K562 (cell line): ENCODE measurements at regions not wholly inside any gene's neighbourhood (a gene's known extent, or its start where the extent isn't known, plus 50 kb on each side); places are given as distances from the start of the nearest gene placed in this dataset.

Experiments
- ATAC-seq: fragments of 200-7000 bp; cut with Tn5 transposase; 3 replicates; pipeline ENCODE4 v1.9.1; 2020; ENCODE audit warnings: moderate library complexity
- BruUV-seq: library from RNA; stranded (reverse); fragments of 400-500 nt; replicated peaks from 2 replicates; lab custom pipeline; 2021; lab: Mats Ljungman, UMichigan
- CTCF ChIA-PET: fragments of 300-600 bp; formaldehyde crosslinking; extraction: SDS; loops from one replicate; lab custom pipeline; 2021; ENCODE audit warnings: low intra/inter-chr PET ratio; lab: Yijun Ruan, JAX
- POLR2A ChIA-PET: fragments of 300-600, 350-650 bp; sonication (Branson Sonifier 250); formaldehyde crosslinking; extraction: SDS; loops from one replicate; lab custom pipeline; 2021; ENCODE audit warnings: antibody characterized with exemption, inconsistent platforms; lab: Yijun Ruan, JAX
- DNase-seq, 4 experiments: peaks; one replicate each; pipeline versions ENCODE4 v3.0.0 to v3.0.0-alpha.2; 2011 to 2018; ENCODE audit warnings: low spot score in 3 of 4, mixed read lengths in 3 of 4; ENCODE audit errors: extremely low read depth in 1 of 4
- FAIRE-seq: peaks from 2 replicates; lab custom pipeline; 2011; peaks lifted over from hg19 to GRCh38; lab: Jason Lieb, UNC
- H2AFZ ChIP-seq: 2 replicates; pipeline ENCODE4 v1.6.0; 2011; ENCODE audit warnings: low read depth, low read length, control low read depth, inconsistent platforms
- H3K27ac ChIP-seq: fragments of 200-600 bp; 3 replicates; pipeline ENCODE4 v1.8.0; 2011; ENCODE audit warnings: low read depth, mild to moderate bottlenecking, control low read depth, inconsistent platforms, low read length, moderate library complexity, mixed read lengths; ENCODE audit errors: extremely low read depth
- H3K27me3 ChIP-seq, 2 experiments: fragments of 300-600 bp in 1 of 2; 2 replicates in 1 of 2; 3 replicates in 1 of 2; pipeline versions ENCODE4 v1.6.0 to v1.8.0; 2011; ENCODE audit warnings: inconsistent platforms in 2 of 2, low read length in 2 of 2, mild to moderate bottlenecking in 1 of 2, mixed read lengths in 1 of 2, moderate library complexity in 1 of 2; ENCODE audit not compliant: control insufficient read depth in 2 of 2, insufficient read depth in 2 of 2
- H3K36me3 ChIP-seq: fragments of 300-600 bp; 3 replicates; pipeline ENCODE4 v1.8.0; 2011; ENCODE audit warnings: mild to moderate bottlenecking, low read length, inconsistent platforms; ENCODE audit not compliant: control insufficient read depth, insufficient read depth
- H3K4me1 ChIP-seq, 2 experiments: fragments of 200-600 bp in 1 of 2; replicated peaks in 1 of 2; 2 replicates in 1 of 2; 3 replicates in 1 of 2; pipeline versions ENCODE4 v1.5.1 to v1.8.0; 2011; ENCODE audit warnings: inconsistent platforms in 2 of 2, low read length in 2 of 2, mild to moderate bottlenecking in 1 of 2, mixed read lengths in 1 of 2, moderate library complexity in 1 of 2; ENCODE audit not compliant: control insufficient read depth in 2 of 2, insufficient read depth in 2 of 2
- H3K4me2 ChIP-seq: 2 replicates; pipeline ENCODE4 v1.6.1; 2011; ENCODE audit warnings: low read length, control low read depth, inconsistent platforms, mixed read lengths; ENCODE audit not compliant: insufficient read depth
- H3K4me3 ChIP-seq: fragments of 200-600 bp; sonication (generic), shearing (Covaris generic); 2 replicates; pipeline ENCODE4 v1.5.1; 2016; ENCODE audit warnings: control low read depth, inconsistent platforms
- H3K79me2 ChIP-seq: fragments of 200-600 bp; 3 replicates; pipeline ENCODE4 v1.8.0; 2011; ENCODE audit warnings: low read length, inconsistent platforms; ENCODE audit not compliant: control insufficient read depth, insufficient read depth
- H3K9ac ChIP-seq, 2 experiments: 2 replicates each; pipeline versions ENCODE4 v1.6.0 to v1.6.1; 2011; ENCODE audit warnings: low read depth in 2 of 2, low read length in 2 of 2, control low read depth in 1 of 2, inconsistent platforms in 1 of 2, mild to moderate bottlenecking in 1 of 2, mixed read lengths in 1 of 2; ENCODE audit not compliant: insufficient read depth in 1 of 2
- H3K9me1 ChIP-seq: one replicate; pipeline ENCODE4 v1.6.0; 2011; ENCODE audit warnings: inconsistent platforms, mild to moderate bottlenecking, low read length, moderate library complexity; ENCODE audit not compliant: control insufficient read depth, insufficient read depth
- H3K9me3 ChIP-seq: replicated peaks from 2 replicates; pipeline ENCODE4 v1.5.1; 2011; ENCODE audit warnings: low read depth, low read length, inconsistent platforms; ENCODE audit not compliant: control insufficient read depth, insufficient read depth
- H4K20me1 ChIP-seq: replicated peaks from 2 replicates; pipeline ENCODE4 v1.6.1; 2011; ENCODE audit warnings: low read length, inconsistent platforms, mixed read lengths; ENCODE audit not compliant: control insufficient read depth, insufficient read depth
- CHD2 ChIP-seq: IDR thresholded peaks from 2 replicates; pipeline ENCODE4 v1.6.1; 2011; ENCODE audit warnings: low read depth, low read length
- E4F1 ChIP-seq: fragments of 250-450 bp; sonication (Bioruptor Pico); IDR thresholded peaks from 2 replicates; pipeline ENCODE4 v1.5.0; 2021; ENCODE audit warnings: mild to moderate bottlenecking, borderline replicate concordance
- HDAC2 ChIP-seq: fragments of 450-650 bp; IDR thresholded peaks from 2 replicates; pipeline ENCODE4 v1.6.1; 2016; ENCODE audit warnings: mild to moderate bottlenecking
- HNRNPK ChIP-seq: fragments of 200-400 bp; formaldehyde crosslinking; IDR thresholded peaks from one replicate; pipeline ENCODE4 v1.6.1; 2018; ENCODE audit warnings: mild to moderate bottlenecking, low read depth, low read length; ENCODE audit not compliant: poor library complexity, severe bottlenecking
- ILF3 ChIP-seq: fragments of 450-650 bp; IDR thresholded peaks from 2 replicates; pipeline ENCODE4 v1.6.1; 2018; ENCODE audit warnings: antibody characterized with exemption, mild to moderate bottlenecking, moderate library complexity, borderline replicate concordance
- KAT2B ChIP-seq: IDR thresholded peaks from one replicate; pipeline ENCODE4 v1.6.1; 2012; ENCODE audit warnings: low read depth, mild to moderate bottlenecking, control low read depth, inconsistent platforms, low read length, moderate library complexity
- MAZ ChIP-seq, 2 experiments: fragments of 450-650 bp in 1 of 2; sonication (generic) in 1 of 2; formaldehyde crosslinking; IDR thresholded peaks in 1 of 2; conservative IDR thresholded peaks in 1 of 2; 2 replicates each; pipeline versions ENCODE4 v1.4.0 to v1.5.0; 2020; ENCODE audit warnings: mild to moderate bottlenecking in 1 of 2, missing genetic modification reagents in 1 of 2
- NFYB ChIP-seq: IDR thresholded peaks from 2 replicates; pipeline ENCODE4 v1.6.1; 2011; ENCODE audit warnings: mild to moderate bottlenecking, moderate library complexity; ENCODE audit not compliant: insufficient read length; ENCODE audit errors: extremely low read depth
- POLR2A ChIP-seq: fragments of 450-650 bp; conservative IDR thresholded peaks from 2 replicates; pipeline ENCODE4 v1.6.1; 2016
- RNF2 ChIP-seq: sonication (generic); IDR thresholded peaks from 2 replicates; pipeline ENCODE4 v1.6.1; 2016
- USF2 ChIP-seq: sonication (generic); formaldehyde crosslinking; IDR thresholded peaks from 2 replicates; pipeline ENCODE4 v1.5.0; 2020; ENCODE audit warnings: missing genetic modification reagents
- ZKSCAN3 ChIP-seq: fragments of 250-450 bp; sonication (Bioruptor Pico); IDR thresholded peaks from 2 replicates; pipeline ENCODE4 v1.4.0; 2020
- ZNF224 ChIP-seq: sonication (generic); formaldehyde crosslinking; IDR thresholded peaks from 2 replicates; pipeline ENCODE4 v1.8.0; 2022; ENCODE audit warnings: mild to moderate bottlenecking, missing genetic modification reagents
- ZNF280B ChIP-seq: fragments of 250-450 bp; sonication (Bioruptor Pico); IDR thresholded peaks from 2 replicates; pipeline ENCODE4 v1.5.1; 2021; ENCODE audit warnings: mild to moderate bottlenecking
- ZNF316 ChIP-seq: fragments of 450-650 bp; IDR thresholded peaks from 2 replicates; pipeline ENCODE4 v1.6.1; 2016
- WGBS: fragments of 100-300 bp; shearing (Covaris generic); methylation state at CpG from one replicate; pipeline ENCODE4 v1.1.6; 2016; ENCODE audit warnings: low coverage, mixed read lengths; ENCODE audit not compliant: insufficient coverage; ENCODE audit errors: missing lambda C conversion rate; 5-methylcytosine and 5-hydroxymethylcytosine counted together
- in situ Hi-C: fragments of 300-500 bp; cut with MboI; formaldehyde crosslinking; loops from 4 replicates; pipeline ENCODE4 v1.15.0; 2018; ENCODE audit warnings: inconsistent platforms, mixed read lengths
- intact Hi-C: fragments of 100-400 bp; cut with micrococcal nuclease; formaldehyde crosslinking; loops from 2 replicates; pipeline ENCODE4 v1.14.2; 2022
- TF ChIP-seq, protein P1 (sequence below): fragments of 450-650 bp; formaldehyde crosslinking; IDR thresholded peaks from 2 replicates; pipeline ENCODE4 v1.4.0; 2020; ENCODE audit warnings: mild to moderate bottlenecking

GRCh38 chr6:105817961-105818360 is 268.2 kb upstream of the PRDM1 start:
- DNase-seq = no peak
- H3K9me3 ChIP-seq = no peaks in the 10 kb centered on the region; the same call in 1 of the 2 replicates
- no peaks in the 10 kb centered on the region for H3K9me1 ChIP-seq
- no peak overlapping the region for H3K4me2 ChIP-seq
- no peaks in the 10 kb centered on the region for H3K36me3 ChIP-seq
- H3K27ac ChIP-seq = no peak overlapping the region
- intact Hi-C loops = loop anchor here (10.0 kb wide), 1 partner anchor 497 kb away; no protein-coding TSS in a partner anchor
- in situ Hi-C loops = no loop called here
- no peaks in the 10 kb centered on the region for H4K20me1 ChIP-seq
- no peak overlapping the region for H3K9ac ChIP-seq
- H3K4me1 ChIP-seq = peaks cover 7 to 34% of the 10 kb centered on the region in 2 experiments; a peak in 3 of 5 replicates
- ChIA-PET CTCF (no interaction called here), POLR2A (interaction anchor here (1.0 kb wide), 2 partner anchors 14 to 16 kb away, joined by 3 read pairs; no protein-coding TSS in a partner anchor)
- BruUV-seq = no TSS peak
- no peak overlapping the region for H2AFZ ChIP-seq
- FAIRE-seq = no peak
- H3K4me3 ChIP-seq = no peak overlapping the region
- H3K79me2 ChIP-seq = no peaks in the 10 kb centered on the region
- no peak for ATAC-seq
- WGBS = 82% methylated on average over 6 of the region's 6 CpGs
- H3K27me3 ChIP-seq = no peaks in the 10 kb centered on the region
- TF ChIP-seq ZNF280B (no peak), KAT2B (no peak), POLR2A (no peak), HDAC2 (no peak), ZNF316 (no peak), ZKSCAN3 (CRISPR knock-in tag) (no peak), NFYB (no peak), CHD2 (no peak), ZNF224 (CRISPR knock-in tag) (no peak), RNF2 (no peak), MAZ (CRISPR knock-in tag; conservative IDR thresholded peaks at IDR 0.05 in 1 of 2, IDR thresholded peaks at IDR 0.05 in 1 of 2) (no peak), E4F1 (no peak), ILF3 (no peak), HNRNPK (no peak), USF2 (CRISPR knock-in tag) (no peak)
- TF ChIP-seq, protein P1, sequence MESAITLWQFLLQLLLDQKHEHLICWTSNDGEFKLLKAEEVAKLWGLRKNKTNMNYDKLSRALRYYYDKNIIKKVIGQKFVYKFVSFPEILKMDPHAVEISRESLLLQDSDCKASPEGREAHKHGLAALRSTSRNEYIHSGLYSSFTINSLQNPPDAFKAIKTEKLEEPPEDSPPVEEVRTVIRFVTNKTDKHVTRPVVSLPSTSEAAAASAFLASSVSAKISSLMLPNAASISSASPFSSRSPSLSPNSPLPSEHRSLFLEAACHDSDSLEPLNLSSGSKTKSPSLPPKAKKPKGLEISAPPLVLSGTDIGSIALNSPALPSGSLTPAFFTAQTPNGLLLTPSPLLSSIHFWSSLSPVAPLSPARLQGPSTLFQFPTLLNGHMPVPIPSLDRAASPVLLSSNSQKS = no peak
